ENCODE measurements at regions not wholly inside any gene's neighbourhood (a gene's known extent, or its start where the extent isn't known, plus 50 kb on each side); places are given as distances from the start of the nearest gene placed in this dataset.

- ATAC-seq: no peak
- peaks cover 13% of the 10 kb centered on the region for H3K27me3 ChIP-seq (ENCODE audit: low read depth)
- no peaks in the 10 kb centered on the region for H3K9me3 ChIP-seq
These were observed 99.7 kb downstream of the ENGASE start for GRCh38 chr17:79174193-79174765.

DNA sequence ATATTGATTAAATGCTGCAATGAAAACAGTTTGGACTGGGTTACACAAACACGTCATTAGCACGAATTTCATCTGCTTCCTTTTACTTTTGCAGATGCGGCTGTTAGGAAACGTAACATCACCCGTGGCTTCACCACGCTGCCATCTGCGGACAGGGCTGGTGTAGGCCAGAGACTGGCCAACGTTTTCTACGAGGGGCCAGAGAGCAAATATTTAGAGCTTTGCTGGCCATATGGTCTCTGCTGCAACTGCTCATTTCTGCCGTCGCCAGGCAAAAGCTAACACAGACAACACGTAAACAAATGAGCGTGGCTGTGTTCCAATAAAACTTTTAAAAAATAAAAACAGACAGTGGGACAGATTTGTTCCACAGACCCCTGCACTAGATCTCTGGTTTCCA lies 96.6 kb downstream of the ENGASE start:
- no peak overlapping the region for H3K4me3 ChIP-seq
- DNase-seq (no peak), ATAC-seq (no peak)
- no peak overlapping the region for H3K27ac ChIP-seq
- no peaks in the 10 kb centered on the region for H3K9me3 ChIP-seq
- intact Hi-C loops (cut with DNase I): no loop called here
- peaks cover 22% of the 10 kb centered on the region for H3K27me3 ChIP-seq (ENCODE audit: low read depth)
- no peaks in the 10 kb centered on the region for H3K4me1 ChIP-seq
- TF ChIP-seq CTCF (IDR thresholded peaks at IDR 0.05): no peak
- no peaks in the 10 kb centered on the region for H3K36me3 ChIP-seq

More at GRCh38 chr17:79174193-79174765, 99.7 kb downstream of the ENGASE start:
- Histone ChIP-seq H3K4me3 (no peak overlapping the region), H3K4me1 (no peaks in the 10 kb centered on the region), H3K36me3 (no peaks in the 10 kb centered on the region), H3K27ac (no peak overlapping the region)
- DNase-seq: no peak
- no peak for TF ChIP-seq CTCF (IDR thresholded peaks at IDR 0.05)
- intact Hi-C loops (cut with DNase I): no loop called here

DNA sequence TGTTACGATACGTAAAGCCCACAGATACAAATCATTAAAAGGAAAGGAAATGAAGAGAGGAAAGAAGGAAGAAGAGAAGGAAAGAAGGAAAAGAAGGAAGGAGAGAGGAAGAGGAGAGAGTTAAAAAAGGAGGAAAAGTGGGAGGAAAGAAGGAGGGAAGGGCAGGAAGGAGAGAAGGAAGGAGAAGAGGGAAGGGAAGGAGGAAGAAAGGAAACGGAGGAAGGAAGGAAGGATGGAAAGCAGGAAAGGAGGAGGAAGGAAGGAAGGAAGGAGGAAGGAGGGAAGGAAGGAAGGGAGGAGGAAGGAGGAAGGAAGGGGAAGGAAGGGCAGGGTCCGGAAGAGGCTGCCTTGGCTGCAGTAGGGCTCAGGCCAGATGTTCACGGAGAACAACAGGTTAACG lies 95.2 kb downstream of the ENGASE start:
- Histone ChIP-seq H3K27ac (no peak overlapping the region), H3K27me3 (ENCODE audit: low read depth) (peaks cover 33% of the 10 kb centered on the region), H3K4me3 (no peak overlapping the region), H3K4me1 (no peaks in the 10 kb centered on the region), H3K9me3 (no peaks in the 10 kb centered on the region), H3K36me3 (no peaks in the 10 kb centered on the region)
- intact Hi-C loops (cut with DNase I): no loop called here
- DNase-seq: no peak
- ATAC-seq: no peak
- no peak for TF ChIP-seq CTCF (IDR thresholded peaks at IDR 0.05)

- no peak for TF ChIP-seq CTCF (IDR thresholded peaks at IDR 0.05)
- Histone ChIP-seq H3K27ac (no peak overlapping the region), H3K27me3 (ENCODE audit: low read depth) (peaks cover 37% of the 10 kb centered on the region), H3K36me3 (no peaks in the 10 kb centered on the region), H3K4me3 (no peak overlapping the region), H3K9me3 (no peaks in the 10 kb centered on the region), H3K4me1 (no peaks in the 10 kb centered on the region)
- ATAC-seq (peak in 1 of 2 donors; percentile 19), DNase-seq (no peak)
- intact Hi-C loops (cut with DNase I): no loop called here
These were observed 94.7 kb downstream of the ENGASE start for GRCh38 chr17:79169366-79169765.

DNA sequence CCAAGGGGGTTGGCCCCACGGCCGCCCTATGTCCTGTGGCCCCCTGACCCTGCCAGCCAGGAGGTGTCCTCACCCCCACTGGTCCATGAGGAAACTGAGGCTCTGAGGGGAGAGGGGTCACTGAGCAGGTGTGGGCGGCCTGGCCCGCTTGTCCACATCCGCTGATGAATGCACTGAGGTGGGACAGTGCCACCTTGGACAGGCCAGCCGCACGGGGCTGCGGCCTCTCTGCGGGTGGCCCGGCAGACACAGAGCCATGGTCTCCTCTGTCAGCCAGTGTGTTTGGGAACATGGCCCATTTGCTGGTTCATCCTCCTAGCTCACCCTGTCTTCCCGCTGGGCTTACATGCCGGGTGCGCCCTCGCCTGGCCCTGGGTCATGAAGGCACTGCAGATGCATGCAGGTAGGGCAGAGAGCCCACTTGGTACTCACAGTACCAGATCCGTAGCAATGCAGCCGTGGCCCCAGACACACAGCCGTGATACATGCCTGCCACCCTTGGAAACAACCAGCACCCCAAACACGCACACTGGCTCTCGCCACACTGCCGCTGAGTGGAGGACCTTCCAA lies 93.9 kb downstream of the ENGASE start:
- DNase-seq (no peak), ATAC-seq (no peak)
- TF ChIP-seq CTCF (IDR thresholded peaks at IDR 0.05): no peak

More for the DNA sequence above, 93.9 kb downstream of the ENGASE start:
- Histone ChIP-seq H3K9me3 (no peaks in the 10 kb centered on the region), H3K36me3 (no peaks in the 10 kb centered on the region), H3K4me1 (no peaks in the 10 kb centered on the region), H3K27ac (no peak overlapping the region), H3K27me3 (ENCODE audit: low read depth) (peaks cover 44% of the 10 kb centered on the region), H3K4me3 (no peak overlapping the region)
- intact Hi-C loops (cut with DNase I): no loop called here

Measured in lower lobe of right lung (tissue), 2 donors.